Erythroblast (primary cell): ENCODE measurements at regions not wholly inside any gene's neighbourhood (a gene's known extent, or its start where the extent isn't known, plus 50 kb on each side); places are given as distances from the start of the nearest gene placed in this dataset.
A peak's percentile ranks its signal among the peaks of the same experiment; 100 is the strongest.
"Not testable (repeated sequence)": the region's sequence is repeated elsewhere in the genome, so short reads cannot be mapped to it uniquely, and the experiment has no call there.

Source experiments
- DNase-seq, 2 experiments: peaks; one replicate each; lab custom pipeline; 2025; lab: John Stamatoyannopoulos, UW
- GATA1 ChIP-seq: IDR thresholded peaks from 2 replicates; pipeline ENCODE4 v1.6.1; 2011; ENCODE audit warnings: low read depth, mild to moderate bottlenecking, control low read depth, low read length, moderate library complexity
- POLR2A ChIP-seq: IDR thresholded peaks from 2 replicates; pipeline ENCODE4 v1.6.1; 2011; ENCODE audit warnings: mild to moderate bottlenecking, low read length

- TF ChIP-seq POLR2A (no peak), GATA1 (no peak)
- DNase-seq = no peak
Measured at GRCh38 chr11:64428693-64429092, 69.7 kb downstream of the RPS6KA4 start.

- no peak for DNase-seq
- TF ChIP-seq POLR2A (no peak), GATA1 (no peak)
Measured at GRCh38 chr11:64429970-64430369, 71.0 kb downstream of the RPS6KA4 start.

GRCh38 chr11:64430645-64431044 is 71.7 kb downstream of the RPS6KA4 start:
- no peak for DNase-seq
- TF ChIP-seq GATA1 = no peak
- TF ChIP-seq POLR2A = no peak

- no peak for DNase-seq
- TF ChIP-seq POLR2A (no peak), GATA1 (no peak)
Measured at GRCh38 chr11:64436000-64436399, 77.0 kb downstream of the RPS6KA4 start.

- TF ChIP-seq GATA1 (no peak), POLR2A (no peak)
- DNase-seq = no peak
Measured at GRCh38 chr11:64437426-64437825, 78.5 kb downstream of the RPS6KA4 start.

GRCh38 chr11:64438986-64439771 is 80.2 kb downstream of the RPS6KA4 start:
- no peak for TF ChIP-seq GATA1
- TF ChIP-seq POLR2A = no peak
- DNase-seq = no peak

- DNase-seq = not testable (repeated sequence)
Measured at GRCh38 chr11:64439772-64440491, 81.0 kb downstream of the RPS6KA4 start.

GRCh38 chr11:64441127-64441526 is 82.2 kb downstream of the RPS6KA4 start:
- DNase-seq = no peak
- TF ChIP-seq POLR2A (no peak), GATA1 (no peak)

- DNase-seq = no peak
- TF ChIP-seq POLR2A = no peak
- no peak for TF ChIP-seq GATA1
Measured at GRCh38 chr11:64443001-64443400, 84.0 kb downstream of the RPS6KA4 start.

GRCh38 chr11:64444838-64445441 is 86.0 kb downstream of the RPS6KA4 start:
- no peak for TF ChIP-seq POLR2A
- TF ChIP-seq GATA1 = no peak
- DNase-seq = peak in 1 of 2 experiments; percentile 16

GRCh38 chr11:64445651-64446050 is 86.7 kb downstream of the RPS6KA4 start:
- DNase-seq = no peak
- TF ChIP-seq POLR2A (no peak), GATA1 (no peak)

GRCh38 chr11:64447831-64448598 is 89.1 kb downstream of the RPS6KA4 start:
- no peak for TF ChIP-seq POLR2A
- no peak for TF ChIP-seq GATA1
- no peak for DNase-seq

- TF ChIP-seq GATA1 = no peak
- no peak for TF ChIP-seq POLR2A
Measured at GRCh38 chr11:64448599-64449380, 89.8 kb downstream of the RPS6KA4 start.

More at GRCh38 chr11:64448599-64449380, 89.8 kb downstream of the RPS6KA4 start:
- peak; percentile 64 to 81 for DNase-seq
